RWPE1 (cell line): ENCODE measurements at regions not wholly inside any gene's neighbourhood (a gene's known extent, or its start where the extent isn't known, plus 50 kb on each side); places are given as distances from the start of the nearest gene placed in this dataset.
"Not testable (repeated sequence)": the region's sequence is repeated elsewhere in the genome, so short reads cannot be mapped to it uniquely, and the experiment has no call there.

ENCODE experiments used
- CTCF ChIA-PET: fragments of 350-600 bp; sonication (Branson Sonifier 250); formaldehyde crosslinking; extraction: SDS; loops from one replicate; lab custom pipeline; 2021; lab: Yijun Ruan, JAX
- POLR2A ChIA-PET: fragments of 400-600 bp; formaldehyde crosslinking; extraction: SDS; loops from one replicate; lab custom pipeline; 2020; ENCODE audit warnings: antibody characterized with exemption; ENCODE audit not compliant: low non-redundant PET; lab: Yijun Ruan, JAX
- DNase-seq: peaks from one replicate; pipeline ENCODE4 v3.0.0; 2012; ENCODE audit warnings: low spot score
- H3K27ac ChIP-seq: fragments of 450-650 bp; 2 replicates; pipeline ENCODE4 v1.5.1; 2017
- TF ChIP-seq, protein P1 (sequence below): fragments of 450-650 bp; conservative IDR thresholded peaks from 2 replicates; pipeline ENCODE4 v1.5.1; 2017; ENCODE audit warnings: low read depth, mild to moderate bottlenecking

DNA sequence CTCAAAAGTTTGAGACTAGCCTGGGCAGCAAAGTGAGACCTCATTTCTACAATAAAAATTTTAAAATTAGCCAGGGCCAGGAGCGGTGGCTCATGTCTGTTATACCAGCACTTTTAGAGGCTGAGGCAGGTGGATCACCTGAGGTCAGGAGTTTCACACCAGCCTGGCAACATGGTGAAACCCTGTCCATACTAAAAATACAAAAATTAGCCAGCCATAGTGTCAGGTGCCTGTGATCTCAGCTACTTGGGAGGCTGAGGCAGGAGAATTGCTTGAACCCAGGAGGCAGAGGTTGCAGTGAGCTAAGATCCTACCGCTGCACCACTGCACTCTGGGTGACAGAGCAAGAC is 85.1 kb upstream of the MAP4 start:
- CTCF ChIA-PET, DNase-seq, POLR2A ChIA-PET, H3K27ac ChIP-seq: not testable (repeated sequence)

DNA sequence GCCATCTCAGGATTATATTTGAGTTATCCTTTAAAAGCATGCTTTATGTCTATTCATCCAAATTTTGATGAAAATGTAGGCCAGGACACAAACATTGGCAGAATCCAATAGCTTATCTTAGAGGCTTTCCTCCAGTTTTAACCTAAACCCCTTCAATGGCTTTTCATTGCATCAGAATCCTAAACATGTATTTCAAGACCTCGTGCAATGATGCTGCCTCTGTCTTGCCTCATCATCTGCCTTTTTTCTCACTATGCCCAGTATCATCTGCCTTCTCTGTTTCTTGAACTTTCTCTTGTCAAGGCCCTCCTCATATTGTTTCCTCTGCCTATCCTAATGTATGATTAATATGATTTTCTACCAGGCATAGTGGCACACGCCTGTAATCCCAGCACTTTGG is 76.1 kb upstream of the MAP4 start:
- CTCF ChIA-PET, result interaction anchor here (0.6 kb wide), 1 partner anchor 13 kb away, joined by 3 read pairs; no protein-coding TSS in a partner anchor
- POLR2A ChIA-PET, result no interaction called here
- DNase-seq, result no peak
- TF ChIP-seq, protein P1, sequence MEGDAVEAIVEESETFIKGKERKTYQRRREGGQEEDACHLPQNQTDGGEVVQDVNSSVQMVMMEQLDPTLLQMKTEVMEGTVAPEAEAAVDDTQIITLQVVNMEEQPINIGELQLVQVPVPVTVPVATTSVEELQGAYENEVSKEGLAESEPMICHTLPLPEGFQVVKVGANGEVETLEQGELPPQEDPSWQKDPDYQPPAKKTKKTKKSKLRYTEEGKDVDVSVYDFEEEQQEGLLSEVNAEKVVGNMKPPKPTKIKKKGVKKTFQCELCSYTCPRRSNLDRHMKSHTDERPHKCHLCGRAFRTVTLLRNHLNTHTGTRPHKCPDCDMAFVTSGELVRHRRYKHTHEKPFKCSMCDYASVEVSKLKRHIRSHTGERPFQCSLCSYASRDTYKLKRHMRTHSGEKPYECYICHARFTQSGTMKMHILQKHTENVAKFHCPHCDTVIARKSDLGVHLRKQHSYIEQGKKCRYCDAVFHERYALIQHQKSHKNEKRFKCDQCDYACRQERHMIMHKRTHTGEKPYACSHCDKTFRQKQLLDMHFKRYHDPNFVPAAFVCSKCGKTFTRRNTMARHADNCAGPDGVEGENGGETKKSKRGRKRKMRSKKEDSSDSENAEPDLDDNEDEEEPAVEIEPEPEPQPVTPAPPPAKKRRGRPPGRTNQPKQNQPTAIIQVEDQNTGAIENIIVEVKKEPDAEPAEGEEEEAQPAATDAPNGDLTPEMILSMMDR, result no peak
- no peak overlapping the region for H3K27ac ChIP-seq

DNA sequence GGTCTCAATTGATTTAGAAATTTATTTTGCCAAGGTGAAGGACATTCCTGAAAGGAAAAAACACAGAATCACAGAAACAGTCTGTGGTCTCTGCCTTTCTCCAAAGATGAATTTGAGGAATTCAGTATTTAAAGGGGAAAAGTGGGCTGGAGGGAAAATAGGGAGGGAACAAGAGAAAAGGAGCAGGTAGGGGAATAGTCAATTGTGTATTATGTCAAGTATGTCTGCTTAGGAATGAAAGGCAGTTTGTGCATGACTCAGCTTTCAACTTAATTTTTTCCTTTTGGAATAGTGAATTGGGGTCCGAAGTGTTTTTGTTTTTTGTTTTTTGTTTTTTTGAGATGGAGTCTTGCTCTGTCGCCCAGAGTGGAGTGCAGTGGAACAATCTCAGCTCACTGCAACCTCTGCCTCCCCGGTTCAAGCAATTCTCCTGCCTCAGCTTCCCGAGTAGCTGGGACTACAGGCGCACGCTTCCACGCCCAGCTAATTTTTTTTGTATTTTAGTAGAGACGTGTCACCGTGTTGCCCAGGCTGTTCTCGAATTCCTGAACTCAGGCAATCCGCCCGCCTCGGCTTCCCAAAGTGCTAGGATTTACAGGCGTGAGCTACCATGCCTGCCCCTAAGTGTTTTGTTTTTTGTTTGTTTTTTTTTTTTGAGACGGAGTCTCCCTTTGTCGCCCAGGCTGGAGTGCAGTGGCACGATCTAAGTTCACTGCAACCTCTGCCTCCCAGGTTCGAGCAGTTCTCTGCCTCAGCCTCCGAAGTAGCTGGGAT is 74.1 kb upstream of the MAP4 start:
- no peak overlapping the region for H3K27ac ChIP-seq
- no peak for DNase-seq
- TF ChIP-seq, protein P1, result no peak
- ChIA-PET CTCF (interaction anchor here (0.6 to 0.7 kb wide), 2 partner anchors 195 to 260 kb away, joined by 5 read pairs; no protein-coding TSS in a partner anchor), POLR2A (interaction anchor here (0.6 kb wide), 1 partner anchor 688 kb away, joined by 4 read pairs; no protein-coding TSS in a partner anchor)

DNA sequence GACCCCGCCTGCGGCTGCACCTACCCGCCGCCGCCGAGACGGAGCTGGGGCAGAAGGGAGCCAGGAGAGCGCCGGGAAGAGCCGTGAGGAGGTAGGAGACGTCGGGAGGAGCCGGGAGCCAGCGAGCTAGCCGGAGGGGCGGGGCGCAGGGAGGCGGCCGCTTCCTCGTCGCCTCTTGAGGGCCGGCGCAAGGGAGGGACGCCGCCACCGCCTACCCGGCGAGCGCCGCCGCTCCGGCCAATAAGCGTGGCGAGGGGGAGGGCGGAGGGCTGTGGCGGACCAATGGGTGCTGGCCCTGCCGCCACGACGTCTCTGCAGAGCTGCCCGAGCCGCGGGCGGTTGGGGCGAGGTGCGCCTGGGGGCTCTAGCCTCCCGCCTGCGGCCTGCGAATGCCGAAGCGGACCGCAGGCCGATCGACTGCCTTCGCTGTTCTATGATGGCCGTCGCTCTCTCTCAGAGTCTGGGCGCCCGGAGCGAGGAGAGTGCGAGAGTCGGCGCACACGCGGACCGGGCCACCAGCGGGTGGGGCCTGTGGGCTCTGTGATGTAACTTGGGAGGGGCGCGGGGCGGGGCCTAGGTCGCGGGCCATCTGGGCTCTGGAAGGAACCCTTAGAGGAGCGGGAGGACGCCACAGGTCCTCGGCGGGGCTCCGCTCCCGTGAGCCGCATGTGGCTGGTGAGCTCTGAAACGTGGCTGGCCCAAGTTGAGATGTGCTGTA is 72.7 kb upstream of the MAP4 start:
- POLR2A ChIA-PET, result interaction anchor here (0.8 kb wide), 2 partner anchors 11 to 1837 kb away, joined by 3 read pairs; no protein-coding TSS in a partner anchor
- TF ChIP-seq, protein P1, result no peak
- DNase-seq, result peak; percentile 93
- H3K27ac ChIP-seq, result peak overlapping the region; percentile 95
- CTCF ChIA-PET, result no interaction called here

DNA sequence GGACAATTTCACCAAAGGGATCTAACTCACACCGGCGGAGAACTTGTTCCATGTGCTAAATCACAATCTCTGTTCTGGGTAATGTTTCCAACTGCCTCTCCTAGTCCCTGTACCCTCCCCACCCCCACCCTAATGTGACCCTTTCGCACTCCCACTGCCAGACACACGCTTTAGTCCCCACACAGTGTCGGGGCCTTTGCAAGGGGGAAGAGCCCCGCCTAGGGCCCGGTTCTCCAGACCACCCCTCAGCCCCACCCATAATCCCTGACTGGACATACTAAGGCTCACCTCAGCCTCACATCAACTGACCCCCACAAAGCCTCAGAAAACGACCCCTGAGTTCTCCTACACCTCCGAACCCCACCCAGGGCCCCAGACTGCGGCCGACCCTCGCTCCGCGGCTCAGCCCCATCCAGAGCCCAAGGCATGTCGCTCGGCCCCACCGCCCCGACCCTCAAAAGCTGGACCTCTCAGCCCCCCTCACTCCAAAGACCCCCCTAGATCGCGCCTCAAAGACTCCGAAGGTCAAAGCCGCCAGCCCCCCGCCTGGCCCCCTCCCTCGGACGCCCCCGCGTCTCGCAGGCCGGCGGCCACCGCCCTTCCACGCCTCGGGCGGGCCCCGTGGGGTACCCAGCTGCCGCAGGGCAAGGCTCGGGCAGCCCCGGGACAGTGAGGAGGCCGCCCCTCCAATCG is 72.0 kb upstream of the MAP4 start:
- DNase-seq, result no peak
- TF ChIP-seq, protein P1, result no peak
- CTCF ChIA-PET, result no interaction called here
- POLR2A ChIA-PET, result interaction anchor here (0.8 kb wide), 2 partner anchors 11 to 1836 kb away, joined by 3 read pairs; no protein-coding TSS in a partner anchor
- peak overlapping the region; percentile 95 for H3K27ac ChIP-seq

DNA sequence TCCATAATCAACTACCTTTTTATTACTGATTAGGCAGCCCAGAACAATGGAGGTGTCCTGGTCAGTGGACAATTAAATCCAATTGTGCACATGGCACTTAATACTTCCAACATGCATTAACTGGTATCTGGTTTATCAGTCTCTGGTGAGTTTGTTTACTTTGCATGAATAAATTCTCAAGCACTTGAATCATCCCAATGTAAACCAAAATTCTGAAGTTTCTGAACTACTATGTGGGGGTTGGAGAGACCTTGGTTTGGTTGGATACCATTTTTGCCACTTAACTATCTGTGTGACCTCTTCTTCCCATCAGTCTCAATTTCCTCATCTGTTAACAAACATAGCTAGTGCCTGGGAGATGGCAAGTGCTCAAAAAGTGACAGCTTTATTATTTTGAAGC is 70.5 kb upstream of the MAP4 start:
- ChIA-PET CTCF (interaction anchor here (0.6 kb wide), 1 partner anchor 10 kb away, joined by 4 read pairs; no protein-coding TSS in a partner anchor), POLR2A (interaction anchor here (0.8 kb wide), 1 partner anchor 60 kb away, joined by 3 read pairs; no protein-coding TSS in a partner anchor)
- H3K27ac ChIP-seq, result peak overlapping the region; percentile 72
- DNase-seq, result peak; percentile 20
- TF ChIP-seq, protein P1, result no peak
